GM12873 (cell line): ENCODE measurements at regions not wholly inside any gene's neighbourhood (a gene's known extent, or its start where the extent isn't known, plus 50 kb on each side); places are given as distances from the start of the nearest gene placed in this dataset.

ENCODE experiments used
- CTCF ChIP-seq: IDR thresholded peaks from 2 replicates; pipeline ENCODE4 v1.5.1; 2012; ENCODE audit warnings: low read depth, mild to moderate bottlenecking, moderate library complexity, low read length, control low read depth; ENCODE audit not compliant: insufficient read depth; ENCODE audit errors: missing control alignments

GRCh38 chr12:69149270-69149669, 90.1 kb upstream of the CPSF6 start:
- TF ChIP-seq CTCF, result no peak

DNA sequence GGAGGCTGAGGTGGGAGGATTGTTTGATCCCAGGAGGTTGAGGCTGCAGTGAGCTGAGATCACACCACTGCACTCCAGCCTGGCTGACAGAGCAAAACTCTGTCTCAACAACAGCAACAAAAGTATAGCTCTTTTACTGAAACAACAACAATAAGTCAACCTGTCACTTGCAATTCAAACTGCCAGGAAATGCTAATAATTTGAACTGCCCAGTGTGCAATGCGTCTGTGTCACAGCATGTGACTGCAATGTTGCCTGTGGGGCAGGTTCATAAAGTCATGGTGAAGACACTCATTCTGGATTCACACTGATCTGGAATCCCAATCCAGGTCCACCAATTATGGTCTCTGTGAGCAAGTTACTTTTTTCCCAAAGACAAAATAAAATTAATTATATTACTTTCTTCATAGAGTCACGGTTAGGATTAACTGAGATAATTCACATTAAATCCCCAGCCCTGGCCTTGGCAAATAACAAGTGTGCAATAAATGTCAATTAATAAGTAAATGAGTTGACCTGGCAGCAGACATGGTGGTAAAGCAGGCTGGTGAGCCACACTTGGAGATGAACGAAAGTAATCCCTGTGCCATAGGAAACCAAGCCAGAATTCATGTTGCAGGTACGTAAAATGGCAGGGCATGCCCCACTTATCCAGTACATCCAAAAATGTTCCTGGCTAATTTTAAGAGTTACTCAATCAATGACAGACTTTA, 89.1 kb upstream of the CPSF6 start:
- no peak for TF ChIP-seq CTCF

DNA sequence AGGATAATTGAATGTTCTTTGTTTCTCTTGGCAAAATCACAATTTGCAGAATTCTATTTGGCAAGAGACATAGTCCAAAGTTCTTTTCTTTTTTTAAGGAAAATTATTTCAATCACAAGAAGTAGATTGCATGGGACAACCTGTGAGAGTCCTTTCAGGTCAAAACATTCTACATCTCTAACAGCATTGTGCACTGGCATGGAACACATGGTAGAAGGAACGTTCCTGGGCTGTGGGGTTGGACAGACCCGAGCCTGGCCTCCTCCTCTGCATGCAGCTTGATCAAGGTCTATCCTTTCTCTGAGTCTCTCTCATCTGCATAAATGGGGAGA, 88.6 kb upstream of the CPSF6 start:
- TF ChIP-seq CTCF, result no peak

GRCh38 chr12:69151254-69151764, 88.1 kb upstream of the CPSF6 start:
- no peak for TF ChIP-seq CTCF

DNA sequence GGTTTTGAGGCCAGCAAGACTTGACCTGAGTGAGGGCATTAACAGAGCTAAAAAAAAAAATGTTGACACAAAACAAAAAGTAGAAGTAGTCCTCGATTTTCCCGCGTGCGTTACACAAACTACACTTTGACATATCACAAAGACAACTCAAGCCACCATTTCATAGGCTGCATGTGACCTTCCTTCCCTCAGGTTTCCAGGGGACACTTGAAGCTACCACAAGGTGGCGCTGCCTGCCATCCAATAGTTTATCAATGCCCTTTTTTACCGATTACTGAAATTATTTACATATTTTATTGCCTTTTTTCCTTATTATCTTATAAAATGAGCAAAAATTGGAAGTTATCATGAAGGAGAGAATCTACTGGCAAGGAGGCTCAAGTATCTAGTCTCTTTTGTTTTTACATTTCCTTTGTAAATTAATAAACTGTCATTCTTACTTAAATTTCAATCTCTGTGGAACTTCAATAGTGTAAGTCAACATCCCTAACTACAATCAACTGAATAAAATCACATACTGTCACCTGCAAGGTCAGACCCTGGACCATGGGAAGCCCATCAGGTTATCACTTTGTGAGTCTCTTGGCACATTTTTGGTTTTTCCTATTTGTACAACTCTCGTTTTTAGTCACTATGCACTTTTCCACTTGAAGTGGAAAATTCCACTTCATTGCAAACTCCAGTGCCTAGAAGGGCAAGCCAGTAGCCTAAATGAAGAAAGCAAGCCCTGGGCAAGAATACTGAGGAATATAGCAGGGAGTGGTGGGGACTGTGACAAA, 84.6 kb upstream of the CPSF6 start:
- peak; percentile 87 for TF ChIP-seq CTCF

DNA sequence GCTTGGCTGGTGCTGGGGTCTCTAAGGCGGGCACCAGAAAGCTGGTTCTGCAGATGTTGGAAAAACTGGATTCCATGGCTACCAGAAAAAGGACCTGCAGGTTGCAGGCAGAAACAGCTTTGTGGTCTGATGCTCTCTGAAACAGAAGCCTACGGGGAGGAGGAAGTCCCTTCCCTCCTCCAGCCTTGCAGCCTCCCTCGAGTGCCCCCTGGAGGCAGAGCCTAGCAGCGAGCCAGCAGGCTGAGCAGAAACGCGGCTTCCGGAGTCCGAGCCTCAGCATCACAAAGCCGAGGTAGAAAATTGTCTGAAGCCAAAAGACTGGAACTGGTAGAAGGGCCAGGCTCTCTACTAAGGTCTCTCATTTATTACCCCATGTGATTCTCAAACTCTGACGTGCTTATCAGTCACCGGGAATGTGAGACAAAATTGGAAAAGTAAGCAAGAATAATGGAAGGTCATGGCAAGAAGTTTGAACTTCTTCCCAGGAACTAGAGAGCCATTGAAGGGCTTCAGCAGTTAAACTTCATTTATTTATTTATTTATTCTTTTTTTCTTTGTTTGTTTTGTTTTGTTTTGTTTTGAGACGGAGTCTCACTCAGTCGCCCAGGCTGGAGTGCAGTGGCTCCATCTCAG, 82.2 kb upstream of the CPSF6 start:
- peak; percentile 99 for TF ChIP-seq CTCF

DNA sequence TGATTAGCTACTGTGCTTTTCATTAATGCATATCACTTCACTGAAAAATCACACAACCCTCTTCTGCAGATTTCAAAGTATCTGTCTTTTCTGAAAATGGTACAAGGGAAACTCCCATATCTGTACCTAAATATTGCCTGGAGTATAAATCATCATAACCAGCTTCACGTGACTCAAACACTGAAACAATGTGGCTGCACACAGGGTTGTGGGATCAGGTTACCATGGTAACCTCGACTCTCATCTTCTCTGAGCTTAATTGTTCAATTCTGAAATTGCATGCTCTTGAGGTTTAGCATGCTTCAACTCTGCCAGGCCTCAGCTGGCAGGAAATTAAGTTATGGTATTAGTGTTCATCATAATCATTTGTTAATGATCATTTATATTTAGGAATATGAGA, 77.5 kb upstream of the CPSF6 start:
- no peak for TF ChIP-seq CTCF
